Heart left ventricle (tissue), 16 donors: ENCODE measurements at regions not wholly inside any gene's neighbourhood (a gene's known extent, or its start where the extent isn't known, plus 50 kb on each side); places are given as distances from the start of the nearest gene placed in this dataset.

Source experiments
- ATAC-seq, 4 donors: fragments of 200-7000 bp; cut with Tn5 transposase; one replicate each; pipeline ENCODE4 v1.9.1; 2020 to 2022; ENCODE audit warnings: moderate library complexity in 4 of 4, mild to moderate bottlenecking in 3 of 4, moderate number of reproducible peaks in 1 of 4
- DNase-seq, 5 donors: peaks; one replicate each; pipeline ENCODE4 v3.0.0-alpha.2; 2020
- H3K27ac ChIP-seq, 12 donors: fragments of 200-600 bp; sonication (generic) in 4 of 12; one replicate each; pipeline versions ENCODE4 v1.5.0 to v1.8.0; 2016 to 2022; ENCODE audit warnings: mild to moderate bottlenecking in 2 of 12
- H3K27me3 ChIP-seq, 9 donors: fragments of 200-600 bp; sonication (generic) in 2 of 9; one replicate each; pipeline versions ENCODE4 v1.5.1 to v1.8.0; 2016 to 2022; ENCODE audit warnings: mild to moderate bottlenecking in 3 of 9
- H3K36me3 ChIP-seq, 9 donors: fragments of 200-600 bp; sonication (generic) in 2 of 9; one replicate each; pipeline versions ENCODE4 v1.5.0 to v1.8.0; 2018 to 2022; ENCODE audit warnings: mild to moderate bottlenecking in 2 of 9
- H3K4me1 ChIP-seq, 12 donors: fragments of 200-600 bp; sonication (generic) in 4 of 12; one replicate each; pipeline versions ENCODE4 v1.5.0 to v1.8.0; 2016 to 2022; ENCODE audit warnings: mild to moderate bottlenecking in 3 of 12
- H3K4me3 ChIP-seq, 12 donors: fragments of 200-600 bp; sonication (generic) in 4 of 12; one replicate each; pipeline versions ENCODE4 v1.5.0 to v1.8.0; 2017 to 2022; ENCODE audit warnings: mild to moderate bottlenecking in 9 of 12, moderate library complexity in 4 of 12
- H3K9me3 ChIP-seq, 12 donors: fragments of 200-600 bp; sonication (generic) in 4 of 12; one replicate each; pipeline versions ENCODE4 v1.5.0 to v1.8.0; 2016 to 2022; ENCODE audit warnings: mild to moderate bottlenecking in 1 of 12
- CTCF ChIP-seq, 12 donors: fragments of 200-600 bp; sonication (generic) in 4 of 12; IDR thresholded peaks; one replicate each; pipeline versions ENCODE4 v1.5.0 to v1.8.0; 2018 to 2022; ENCODE audit warnings: antibody characterized with exemption in 12 of 12, mild to moderate bottlenecking in 5 of 12
- POLR2A ChIP-seq, 2 donors: fragments of 450-650 bp; IDR thresholded peaks; one replicate each; pipeline ENCODE4 v1.6.1; 2017; ENCODE audit warnings: antibody characterized with exemption in 2 of 2, mild to moderate bottlenecking in 2 of 2, moderate library complexity in 2 of 2
- WGBS, 4 donors: extraction: QIAGEN DNeasy Blood & Tissue Kit in 2 of 4; methylation state at CpG; one replicate each; pipeline versions ENCODE4 v1.1.5 to v1.1.7; 2013 to 2018; 5-methylcytosine and 5-hydroxymethylcytosine counted together
- intact Hi-C, 10 donors: fragments of 100-400 bp; cut with DNase I; formaldehyde crosslinking; loops; one replicate each; pipeline versions ENCODE4 v1.11.1 to v1.14.2; 2022
- donor health status: ischemic (EF 13 %, LVEDD 7.1; RV severe dilation, severe dysfunction).
- donor health status: healthy with polysubstance abuse.
- donor health status: DM: no; HTN: yes; CAD: no.
- donor health status: DM: no; HTN: no; CAD: no.
- donor health status: ischemic (EF 25% LVEDD 6.9; RV normal size, moderate dysfunction).
- donor health status: ischemic (EF 25% LVEDD 5.7; RV mildly dilated, moderate dysfunction).
- donor health status: healthy.
- donor health status: DM: yes; HTN: yes; CAD: no.
- donor health status: ischemic (EF 35%, LVEDD 5.7; RV mildly dilated, moderate dysfunction).
- donor health status: nonischemic (EF 11% LVEDD 7.7; RV severe dilation, severe dysfunction).
- donor health status: DM: yes; HTN: yes; CAD: no.
- donor health status: PGD.
- donor health status: ischemic (EF 29% LVEDD 5.4; RV normal size, mild dysfunction).
- donor health status: nonischemic (EF 23%, LVEDD 6.1; RV moderate dilation, normal function).

- no peak for ATAC-seq
- Histone ChIP-seq H3K9me3 (no peaks in the 10 kb centered on the region), H3K4me3 (no peak overlapping the region), H3K36me3 (no peaks in the 10 kb centered on the region), H3K27me3 (no peaks in the 10 kb centered on the region), H3K27ac (no peak overlapping the region), H3K4me1 (no peaks in the 10 kb centered on the region)
- 84 to 94% (median 87%) methylated on average over 1 of the region's 1 CpG for WGBS, 4 donors
- no peak for TF ChIP-seq POLR2A (IDR thresholded peaks at IDR 0.05)
- intact Hi-C loops: no loop called here
- DNase-seq: no peak
Measured at GRCh38 chr18:34018336-34018735, 206.4 kb downstream of the NOL4 start.

GRCh38 chr18:34003687-34004086, 221.0 kb downstream of the NOL4 start:
- 10 to 26% (median 18%) methylated on average over 1 of the region's 1 CpG for WGBS, 4 donors
- no peak overlapping the region for H3K4me3 ChIP-seq

GRCh38 chr18:34002130-34002529, 222.6 kb downstream of the NOL4 start:
- WGBS, 4 donors: 72 to 87% (median 75%) methylated on average over 1 of the region's 1 CpG
- H3K4me3 ChIP-seq: no peak overlapping the region
- no peaks in the 10 kb centered on the region for H3K36me3 ChIP-seq
- TF ChIP-seq CTCF (IDR thresholded peaks at IDR 0.05): no peak
- TF ChIP-seq POLR2A (IDR thresholded peaks at IDR 0.05): no peak
- no peak overlapping the region for H3K27ac ChIP-seq
- ATAC-seq (no peak), DNase-seq (no peak)
- no peaks in the 10 kb centered on the region for H3K27me3 ChIP-seq
- no peaks in the 10 kb centered on the region for H3K4me1 ChIP-seq
- H3K9me3 ChIP-seq: peaks cover 0 to 5% (median 0%) of the 10 kb centered on the region in 12 donors
- intact Hi-C loops: no loop called here

More at GRCh38 chr18:34003687-34004086, 221.0 kb downstream of the NOL4 start:
- no peak for ATAC-seq
- H3K36me3 ChIP-seq: no peaks in the 10 kb centered on the region
- H3K27me3 ChIP-seq: no peaks in the 10 kb centered on the region
- TF ChIP-seq CTCF (IDR thresholded peaks at IDR 0.05) (no peak), POLR2A (IDR thresholded peaks at IDR 0.05) (no peak)
- H3K4me1 ChIP-seq: no peaks in the 10 kb centered on the region
- intact Hi-C loops: no loop called here
- no peak for DNase-seq
- H3K9me3 ChIP-seq: no peaks in the 10 kb centered on the region
- no peak overlapping the region for H3K27ac ChIP-seq

- Histone ChIP-seq H3K27me3 (no peaks in the 10 kb centered on the region), H3K4me1 (no peaks in the 10 kb centered on the region), H3K4me3 (no peak overlapping the region), H3K9me3 (peaks cover 0 to 13% (median 0%) of the 10 kb centered on the region in 12 donors), H3K27ac (no peak overlapping the region), H3K36me3 (no peaks in the 10 kb centered on the region)
- TF ChIP-seq POLR2A (IDR thresholded peaks at IDR 0.05) (no peak), CTCF (IDR thresholded peaks at IDR 0.05) (no peak)
- 81 to 93% (median 88%) methylated on average over 3 of the region's 3 CpGs for WGBS, 4 donors
- DNase-seq (no peak), ATAC-seq (no peak)
- intact Hi-C loops: no loop called here
Measured at GRCh38 chr18:34001376-34001775, 223.3 kb downstream of the NOL4 start.

- H3K9me3 ChIP-seq: no peaks in the 10 kb centered on the region
- no peak overlapping the region for H3K27ac ChIP-seq
- TF ChIP-seq CTCF (IDR thresholded peaks at IDR 0.05) (no peak), POLR2A (IDR thresholded peaks at IDR 0.05) (no peak)
- no peaks in the 10 kb centered on the region for H3K27me3 ChIP-seq
- 30 to 48% (median 44%) methylated on average over 3 of the region's 3 CpGs for WGBS, 4 donors
- intact Hi-C loops: no loop called here
- no peaks in the 10 kb centered on the region for H3K36me3 ChIP-seq
- ATAC-seq (no peak), DNase-seq (no peak)
- no peaks in the 10 kb centered on the region for H3K4me1 ChIP-seq
- no peak overlapping the region for H3K4me3 ChIP-seq
Measured at GRCh38 chr18:33987206-33987605, 237.5 kb downstream of the NOL4 start.
